Stimulated activated CD4-positive, alpha-beta T cell treated with anti-CD3 and anti-CD28 coated beads, TNF-alpha, amount 100 ng/mL, for 1 hour (primary cell): ENCODE measurements at regions not wholly inside any gene's neighbourhood (a gene's known extent, or its start where the extent isn't known, plus 50 kb on each side); places are given as distances from the start of the nearest gene placed in this dataset.

Experiments used
- DNase-seq, 3 donors: peaks; one replicate each; pipeline ENCODE4 v3.0.0-alpha.2; 2020; ENCODE audit warnings: low read depth in 3 of 3, low spot score in 1 of 3

DNA sequence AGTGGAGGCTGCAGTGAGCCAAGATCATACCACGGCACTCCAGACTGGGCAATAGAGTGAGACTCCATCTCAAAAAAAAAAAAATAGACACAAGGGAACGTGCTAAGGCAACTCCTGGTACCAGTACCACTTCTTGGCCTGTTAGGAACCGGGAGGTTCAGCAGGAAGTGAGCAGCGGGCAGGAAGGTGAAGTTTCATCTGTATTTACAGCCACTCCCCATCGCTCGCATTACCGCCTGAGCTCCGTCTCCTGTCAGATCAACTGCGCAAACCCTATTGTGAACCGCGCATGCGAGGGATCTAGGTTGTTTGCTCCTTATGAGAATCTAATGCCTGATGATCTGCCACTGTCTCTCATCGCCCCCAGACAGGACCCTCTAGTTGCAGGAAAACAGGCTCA is 69.9 kb upstream of the FOXK1 start:
- no peak for DNase-seq

- no peak for DNase-seq
Measured at GRCh38 chr7:4612939-4613841, 68.9 kb upstream of the FOXK1 start.

- no peak for DNase-seq
Measured at GRCh38 chr7:4613846-4614548, 68.1 kb upstream of the FOXK1 start.

GRCh38 chr7:4616116-4616515 is 66.0 kb upstream of the FOXK1 start:
- DNase-seq, result no peak

GRCh38 chr7:4621396-4621795 is 60.7 kb upstream of the FOXK1 start:
- no peak for DNase-seq

GRCh38 chr7:4626318-4626845 is 55.7 kb upstream of the FOXK1 start:
- no peak for DNase-seq

DNA sequence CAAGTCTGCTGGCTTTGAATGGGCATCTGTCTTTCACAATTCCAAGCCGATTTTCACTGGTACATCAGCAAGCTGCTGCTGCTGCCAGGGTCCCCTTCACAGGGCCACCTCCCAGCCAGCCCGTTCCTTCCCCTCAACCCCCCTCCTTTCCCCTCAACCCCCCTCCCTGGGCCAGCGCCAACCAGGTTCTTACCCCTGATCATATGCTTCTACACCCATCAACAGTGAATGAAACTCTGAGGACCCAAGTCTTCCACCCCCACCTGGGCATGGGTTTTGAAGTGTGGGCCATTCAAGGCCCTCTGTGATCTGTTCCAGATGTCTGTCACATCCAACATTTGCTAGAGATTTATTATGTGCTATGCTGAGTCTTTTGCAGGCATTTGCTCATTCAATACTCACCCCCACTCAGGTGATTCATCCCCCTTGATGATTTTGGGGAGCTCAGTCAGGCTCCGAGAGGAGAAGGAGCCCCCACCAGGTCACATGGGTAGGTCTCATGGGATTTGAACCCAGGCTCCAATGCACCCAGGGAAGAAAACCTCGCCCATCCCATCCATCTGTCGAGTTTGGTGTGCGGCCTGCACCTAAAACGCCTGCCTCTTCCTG is 52.7 kb upstream of the FOXK1 start:
- no peak for DNase-seq

- no peak for DNase-seq
Measured at GRCh38 chr7:4631380-4632179, 50.5 kb upstream of the FOXK1 start.
